ENCODE measurements at regions not wholly inside any gene's neighbourhood (a gene's known extent, or its start where the extent isn't known, plus 50 kb on each side); places are given as distances from the start of the nearest gene placed in this dataset.

- TF ChIP-seq ZBTB7A (IDR thresholded peaks at IDR 0.05; ENCODE audit: low read depth): no peak
- TF ChIP-seq NFIC (IDR thresholded peaks at IDR 0.05): no peak
- no peak for TF ChIP-seq TCF12 (IDR thresholded peaks at IDR 0.05; ENCODE audit: low read depth)
- TF ChIP-seq CREB1 (IDR thresholded peaks at IDR 0.05; ENCODE audit: low read depth): no peak
- no peak for TF ChIP-seq RAD21 (IDR thresholded peaks at IDR 0.05; ENCODE audit: low read depth)
- TF ChIP-seq CEBPB (IDR thresholded peaks at IDR 0.05): no peak
- TF ChIP-seq TEAD4 (IDR thresholded peaks at IDR 0.05): no peak
- no peak for TF ChIP-seq YY1 (IDR thresholded peaks at IDR 0.05; ENCODE audit: low read depth)
- TF ChIP-seq TAF1 (IDR thresholded peaks at IDR 0.05; ENCODE audit: low read depth): no peak
- TF ChIP-seq EGR1 (IDR thresholded peaks at IDR 0.05): no peak
Measured at GRCh38 chr10:36254199-36254598, 612.1 kb upstream of the FZD8 start.

- TF ChIP-seq CREB1 (IDR thresholded peaks at IDR 0.05; ENCODE audit: low read depth) (no peak), YY1 (IDR thresholded peaks at IDR 0.05; ENCODE audit: low read depth) (no peak), EGR1 (IDR thresholded peaks at IDR 0.05) (no peak), TAF1 (IDR thresholded peaks at IDR 0.05; ENCODE audit: low read depth) (no peak), REST (IDR thresholded peaks at IDR 0.05; ENCODE audit: low read depth) (no peak), NFIC (IDR thresholded peaks at IDR 0.05) (no peak), TCF12 (IDR thresholded peaks at IDR 0.05; ENCODE audit: low read depth) (no peak), CEBPB (IDR thresholded peaks at IDR 0.05) (no peak), ZBTB7A (IDR thresholded peaks at IDR 0.05; ENCODE audit: low read depth) (no peak), TEAD4 (IDR thresholded peaks at IDR 0.05) (no peak), EP300 (IDR thresholded peaks at IDR 0.05; ENCODE audit: borderline replicate concordance) (no peak), FOXM1 (IDR thresholded peaks at IDR 0.05; ENCODE audit: borderline replicate concordance, low read depth) (no peak), MAX (IDR thresholded peaks at IDR 0.05) (no peak), RAD21 (IDR thresholded peaks at IDR 0.05; ENCODE audit: low read depth) (no peak)
- TF ChIP-seq, protein P1, sequence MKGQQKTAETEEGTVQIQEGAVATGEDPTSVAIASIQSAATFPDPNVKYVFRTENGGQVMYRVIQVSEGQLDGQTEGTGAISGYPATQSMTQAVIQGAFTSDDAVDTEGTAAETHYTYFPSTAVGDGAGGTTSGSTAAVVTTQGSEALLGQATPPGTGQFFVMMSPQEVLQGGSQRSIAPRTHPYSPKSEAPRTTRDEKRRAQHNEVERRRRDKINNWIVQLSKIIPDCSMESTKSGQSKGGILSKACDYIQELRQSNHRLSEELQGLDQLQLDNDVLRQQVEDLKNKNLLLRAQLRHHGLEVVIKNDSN (IDR thresholded peaks at IDR 0.05): no peak
Measured at GRCh38 chr10:36253731-36254130, 611.6 kb upstream of the FZD8 start.

DNA sequence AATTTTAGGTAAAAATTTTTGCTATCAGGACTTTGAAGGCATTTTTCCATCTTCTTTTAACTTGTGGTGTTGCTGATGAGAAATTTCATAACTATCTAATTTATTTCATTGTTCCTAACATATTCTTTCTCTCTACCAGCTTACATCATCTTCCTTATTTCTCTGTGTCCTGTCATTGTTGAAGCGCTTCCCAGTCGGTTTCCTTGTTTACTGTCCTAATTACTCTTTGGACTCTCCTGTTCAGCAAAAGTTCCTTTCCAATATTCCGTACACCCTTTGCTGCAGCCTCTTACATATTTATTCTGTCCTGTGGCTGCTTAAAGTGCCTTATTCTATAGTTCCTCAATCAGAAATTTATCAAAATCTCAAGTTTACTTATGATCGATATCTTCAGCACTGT lies 609.0 kb upstream of the FZD8 start:
- TF ChIP-seq MAX (IDR thresholded peaks at IDR 0.05) (no peak), FOXM1 (IDR thresholded peaks at IDR 0.05; ENCODE audit: borderline replicate concordance, low read depth) (no peak), ZBTB7A (IDR thresholded peaks at IDR 0.05; ENCODE audit: low read depth) (no peak), REST (IDR thresholded peaks at IDR 0.05; ENCODE audit: low read depth) (no peak), TCF12 (IDR thresholded peaks at IDR 0.05; ENCODE audit: low read depth) (no peak), NFIC (IDR thresholded peaks at IDR 0.05) (no peak), TAF1 (IDR thresholded peaks at IDR 0.05; ENCODE audit: low read depth) (no peak), YY1 (IDR thresholded peaks at IDR 0.05; ENCODE audit: low read depth) (no peak), CEBPB (IDR thresholded peaks at IDR 0.05) (no peak), RAD21 (IDR thresholded peaks at IDR 0.05; ENCODE audit: low read depth) (no peak), TEAD4 (IDR thresholded peaks at IDR 0.05) (no peak), EP300 (IDR thresholded peaks at IDR 0.05; ENCODE audit: borderline replicate concordance) (no peak), EGR1 (IDR thresholded peaks at IDR 0.05) (no peak), CREB1 (IDR thresholded peaks at IDR 0.05; ENCODE audit: low read depth) (no peak)
- TF ChIP-seq, protein P1 (IDR thresholded peaks at IDR 0.05): no peak

DNA sequence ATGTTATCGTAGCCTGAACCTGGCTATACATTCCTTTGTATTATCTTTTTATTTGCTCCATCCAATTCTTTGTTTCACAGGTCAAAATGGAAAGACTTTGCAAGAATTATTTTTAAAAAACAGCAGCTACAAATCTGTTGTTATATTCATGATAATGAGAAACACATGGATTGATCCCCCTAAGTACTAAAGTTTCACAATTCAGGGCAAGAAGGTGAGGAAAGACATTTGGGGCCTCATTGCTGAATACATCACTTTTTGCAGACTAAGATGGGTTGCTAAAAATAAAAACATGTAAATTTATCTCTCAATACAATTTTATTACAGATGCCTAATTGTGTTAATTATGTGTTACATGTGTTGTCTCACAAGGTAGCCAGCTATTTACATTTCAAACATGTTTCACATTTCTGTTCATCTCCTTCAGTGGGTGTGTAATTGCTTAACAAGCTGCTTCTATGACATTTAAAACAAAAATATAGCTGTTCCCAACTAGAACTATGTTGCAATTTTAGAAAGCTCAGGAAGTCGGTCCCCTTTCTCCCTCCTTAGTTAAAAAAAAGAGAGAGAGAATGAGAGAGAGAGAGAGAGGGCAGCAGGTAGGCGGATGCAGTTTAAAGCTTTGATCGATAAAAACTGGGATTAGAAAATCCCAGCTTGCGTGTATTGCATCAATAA lies 606.3 kb upstream of the FZD8 start:
- no peak for TF ChIP-seq EGR1 (IDR thresholded peaks at IDR 0.05)
- TF ChIP-seq ZBTB7A (IDR thresholded peaks at IDR 0.05; ENCODE audit: low read depth): no peak
- TF ChIP-seq CREB1 (IDR thresholded peaks at IDR 0.05; ENCODE audit: low read depth): no peak
- TF ChIP-seq EP300 (IDR thresholded peaks at IDR 0.05; ENCODE audit: borderline replicate concordance): no peak
- TF ChIP-seq FOXM1 (IDR thresholded peaks at IDR 0.05; ENCODE audit: borderline replicate concordance, low read depth): no peak
- TF ChIP-seq, protein P1 (IDR thresholded peaks at IDR 0.05): no peak
- no peak for TF ChIP-seq CEBPB (IDR thresholded peaks at IDR 0.05)
- TF ChIP-seq TCF12 (IDR thresholded peaks at IDR 0.05; ENCODE audit: low read depth): no peak
- TF ChIP-seq RAD21 (IDR thresholded peaks at IDR 0.05; ENCODE audit: low read depth): no peak
- TF ChIP-seq NFIC (IDR thresholded peaks at IDR 0.05): no peak
- TF ChIP-seq REST (IDR thresholded peaks at IDR 0.05; ENCODE audit: low read depth): no peak
- TF ChIP-seq MAX (IDR thresholded peaks at IDR 0.05): no peak
- no peak for TF ChIP-seq TAF1 (IDR thresholded peaks at IDR 0.05; ENCODE audit: low read depth)
- TF ChIP-seq TEAD4 (IDR thresholded peaks at IDR 0.05): no peak
- TF ChIP-seq YY1 (IDR thresholded peaks at IDR 0.05; ENCODE audit: low read depth): no peak
